Hindlimb muscle (tissue), 1 donor: ENCODE measurements at regions not wholly inside any gene's neighbourhood (a gene's known extent, or its start where the extent isn't known, plus 50 kb on each side); places are given as distances from the start of the nearest gene placed in this dataset.
"Not testable (repeated sequence)": the region's sequence is repeated elsewhere in the genome, so short reads cannot be mapped to it uniquely, and the experiment has no call there.

Experiments
- DNase-seq: peaks from one replicate; pipeline ENCODE4 v3.0.0-alpha.2; 2013

GRCh38 chr6:19976411-19977129, 139.4 kb downstream of the ID4 start:
- DNase-seq: no peak

DNA sequence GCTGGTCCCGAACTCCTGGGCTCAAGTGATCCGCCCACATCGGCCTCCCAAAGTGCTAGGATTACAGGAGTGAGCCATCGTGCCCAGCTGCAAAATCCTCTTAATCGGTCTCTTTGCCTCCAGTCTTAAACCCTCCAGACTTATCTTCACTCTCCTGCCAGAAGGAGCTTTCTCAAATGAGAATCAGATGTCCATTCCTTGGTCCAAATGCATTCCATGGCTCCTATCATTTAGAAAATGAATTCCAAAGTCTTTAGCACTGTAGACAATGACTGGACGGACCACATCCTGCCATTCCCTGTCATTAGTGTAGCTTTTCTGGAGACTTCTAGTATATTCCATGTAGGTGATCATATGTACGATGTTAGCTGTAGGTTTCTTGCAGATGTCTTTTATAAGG, 141.9 kb downstream of the ID4 start:
- DNase-seq: no peak

- DNase-seq: no peak
These were observed 142.8 kb downstream of the ID4 start for GRCh38 chr6:19979986-19980385.

DNA sequence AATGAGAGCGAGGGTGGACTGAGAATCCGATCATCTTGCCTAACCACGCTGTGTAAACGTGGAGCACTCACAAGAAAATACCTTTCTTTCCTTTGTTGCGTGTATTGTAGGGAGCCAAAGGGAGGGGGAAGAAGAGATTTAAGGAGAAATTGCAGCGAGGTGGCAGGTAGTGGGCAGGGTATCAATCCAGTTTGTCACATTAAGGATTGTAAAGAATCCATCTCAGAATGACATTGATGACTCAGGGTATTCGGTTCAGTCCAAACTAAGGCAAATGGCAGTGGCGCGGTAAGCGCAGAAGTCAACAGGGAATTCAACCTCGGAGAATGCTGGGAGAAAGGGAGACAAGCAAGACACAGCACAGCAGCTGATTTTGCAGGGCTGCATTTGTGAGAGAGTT, 146.2 kb downstream of the ID4 start:
- DNase-seq: no peak

DNA sequence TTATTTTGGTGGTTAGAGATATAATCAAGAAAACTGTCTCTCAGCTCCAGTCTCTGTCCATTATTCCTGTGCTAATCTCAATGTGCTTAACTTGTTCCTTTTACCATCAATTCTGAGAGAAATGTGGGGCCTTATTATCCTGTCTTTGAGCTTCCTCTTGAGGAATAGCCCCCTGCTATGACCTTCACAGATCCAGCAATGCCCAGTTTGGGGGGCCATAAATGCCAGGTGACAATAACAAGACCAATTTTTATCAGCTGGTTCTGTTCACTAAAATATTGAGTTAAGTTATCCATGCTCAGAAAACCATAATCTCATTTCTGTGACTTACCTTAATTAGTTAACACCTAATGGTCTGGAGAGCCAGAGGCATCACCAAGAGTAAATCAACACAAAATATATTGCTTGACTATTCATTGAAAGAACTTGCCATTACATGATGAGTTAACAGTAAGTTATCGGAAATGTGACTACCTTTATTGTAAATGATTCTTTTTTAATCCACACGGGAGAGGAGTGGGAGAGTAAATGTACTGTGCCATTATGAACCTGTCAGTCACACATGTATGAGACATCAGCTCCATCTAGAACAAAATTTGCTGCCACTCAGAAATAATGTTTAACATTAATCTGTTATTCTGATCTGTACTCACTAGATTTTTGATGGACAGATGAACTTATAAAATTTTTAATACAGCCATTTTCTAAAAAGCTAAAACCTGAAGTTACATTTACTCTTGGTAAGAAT, 149.7 kb downstream of the ID4 start:
- DNase-seq: no peak

DNA sequence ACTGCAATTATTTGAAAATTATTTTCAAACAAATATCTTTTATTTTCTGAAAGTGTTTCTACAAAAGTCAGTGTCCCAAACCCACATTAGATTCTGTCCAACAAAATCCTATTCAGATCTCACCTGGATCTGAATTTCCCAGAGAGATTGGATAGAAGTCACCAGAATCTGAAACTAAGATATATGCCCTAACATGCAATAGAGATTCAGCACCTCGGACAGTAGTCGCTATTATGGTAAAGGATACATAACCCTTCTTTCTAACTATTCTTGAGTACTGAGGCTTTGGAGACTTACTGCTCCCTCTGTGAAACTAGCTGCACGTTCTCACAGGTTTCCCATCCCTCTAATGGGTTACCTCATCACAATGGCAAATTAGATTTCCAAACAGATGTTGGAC, 151.4 kb downstream of the ID4 start:
- DNase-seq: peak; percentile 4

GRCh38 chr6:19991176-19991575, 154.0 kb downstream of the ID4 start:
- DNase-seq: no peak

DNA sequence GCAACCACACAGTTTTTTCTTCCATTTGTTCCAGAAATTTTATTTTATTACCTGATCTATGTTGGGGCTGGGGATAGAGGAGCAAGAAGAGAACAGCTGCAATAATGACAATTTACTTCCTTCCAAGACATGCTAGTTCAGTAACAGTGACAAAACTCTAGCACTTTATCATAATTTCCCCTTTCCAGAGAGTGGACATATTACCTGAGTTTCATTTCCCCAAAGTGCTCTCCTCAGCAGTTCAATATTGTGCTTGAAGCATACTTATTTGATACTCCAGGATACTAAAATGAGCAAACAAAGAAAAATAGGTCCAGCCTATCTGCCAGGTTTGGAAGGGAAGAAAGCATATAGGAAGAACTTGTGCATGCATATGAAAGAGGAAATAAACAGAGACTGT, 157.7 kb downstream of the ID4 start:
- DNase-seq: no peak

- DNase-seq: no peak
These were observed 158.5 kb downstream of the ID4 start for GRCh38 chr6:19995575-19996257.

DNA sequence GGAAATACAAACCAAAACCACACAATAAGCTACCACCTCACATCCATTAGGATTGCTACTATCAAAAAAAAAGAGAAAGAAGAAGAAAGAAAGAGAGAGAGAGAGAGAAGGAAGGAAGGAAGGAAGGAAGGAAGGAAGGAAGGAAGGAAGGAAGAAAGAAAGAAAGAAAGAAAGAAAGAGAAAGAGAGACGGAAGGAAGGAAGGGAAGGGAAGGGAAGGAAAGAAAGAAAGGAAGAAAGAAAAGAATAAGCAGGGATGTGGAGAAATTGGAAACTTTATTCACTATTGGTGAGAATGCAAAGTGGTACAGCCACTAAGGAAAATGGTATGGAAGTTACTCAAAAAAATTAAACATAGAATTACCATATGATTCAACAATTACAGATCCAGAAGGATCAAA, 159.9 kb downstream of the ID4 start:
- no peak for DNase-seq

DNA sequence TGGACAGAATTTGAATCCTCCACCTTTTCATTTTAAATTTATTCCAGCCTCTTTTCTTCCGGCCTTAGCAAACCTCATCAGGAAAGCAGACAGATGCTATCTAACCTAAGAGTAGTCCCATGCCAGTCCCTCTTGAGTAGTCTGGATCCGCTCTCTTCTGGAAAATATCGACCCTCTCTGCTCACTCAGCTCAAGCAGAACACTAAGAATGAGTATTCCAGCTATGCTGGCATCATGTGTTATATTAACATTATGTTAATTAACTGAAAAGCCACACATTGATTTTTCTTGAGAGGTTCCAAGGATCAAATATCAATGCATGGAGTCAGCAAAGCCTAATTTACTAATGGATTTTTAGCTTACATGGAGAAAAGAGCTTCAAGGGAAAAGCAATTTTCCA, 161.4 kb downstream of the ID4 start:
- no peak for DNase-seq

DNA sequence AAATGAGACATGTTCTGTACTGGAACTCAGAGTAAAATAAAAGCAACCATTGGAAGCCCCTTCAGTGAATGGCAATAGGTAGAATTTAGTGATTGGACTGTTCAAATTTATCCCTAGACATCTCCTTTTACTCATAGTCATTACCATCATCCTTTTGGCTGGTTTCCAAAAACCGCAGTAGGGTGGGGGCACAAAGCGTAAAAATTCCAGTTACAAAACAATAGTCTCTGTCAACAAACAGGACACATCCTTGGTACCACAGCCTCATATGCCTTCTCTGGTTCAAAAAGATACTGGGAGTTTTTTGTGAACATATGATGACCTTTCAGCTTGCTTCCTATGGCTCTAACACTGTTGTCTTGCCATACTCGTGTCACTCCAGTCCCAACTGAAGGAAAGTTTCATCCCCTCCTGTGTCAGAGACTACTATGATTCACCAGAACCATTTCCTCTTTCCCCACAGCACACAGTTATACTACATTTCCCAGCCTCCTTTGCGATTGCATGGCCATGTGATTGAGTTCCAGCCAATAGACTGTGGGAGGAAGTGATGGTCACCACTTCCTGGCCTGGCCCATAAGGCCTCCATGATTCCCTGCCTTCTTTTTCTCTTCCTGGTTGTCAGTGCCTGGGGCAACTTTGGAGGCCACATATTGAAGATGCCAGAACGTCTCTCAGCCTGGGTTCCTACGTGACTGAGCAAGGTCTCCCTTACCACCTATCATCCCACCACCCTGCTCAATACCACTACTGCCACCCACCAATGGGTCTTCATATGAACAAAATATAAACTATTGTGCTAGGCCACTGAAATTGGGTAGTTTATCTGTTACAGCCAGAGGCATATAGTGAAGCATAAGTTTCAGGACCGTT, 162.4 kb downstream of the ID4 start:
- DNase-seq: no peak

GRCh38 chr6:20001286-20001685, 164.1 kb downstream of the ID4 start:
- DNase-seq: no peak

DNA sequence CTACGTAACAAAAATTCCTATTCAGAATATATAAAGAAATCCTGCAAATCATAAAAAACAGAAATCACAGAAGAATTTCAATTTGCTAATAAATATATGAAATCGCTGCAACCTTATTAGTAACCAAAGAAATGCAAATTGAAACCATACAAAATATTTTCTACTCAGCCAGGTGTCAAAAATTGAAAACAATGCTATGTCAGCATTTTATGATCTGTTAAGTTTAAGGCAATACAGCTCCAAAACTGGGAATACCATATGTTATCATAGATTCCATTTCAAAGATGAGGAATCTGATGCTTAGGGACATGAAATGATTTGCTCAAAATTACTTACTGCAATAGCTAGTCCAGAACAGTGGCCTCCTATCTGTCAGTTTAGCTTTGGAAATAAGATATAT, 168.9 kb downstream of the ID4 start:
- no peak for DNase-seq

GRCh38 chr6:20008131-20008530, 171.0 kb downstream of the ID4 start:
- DNase-seq: no peak

DNA sequence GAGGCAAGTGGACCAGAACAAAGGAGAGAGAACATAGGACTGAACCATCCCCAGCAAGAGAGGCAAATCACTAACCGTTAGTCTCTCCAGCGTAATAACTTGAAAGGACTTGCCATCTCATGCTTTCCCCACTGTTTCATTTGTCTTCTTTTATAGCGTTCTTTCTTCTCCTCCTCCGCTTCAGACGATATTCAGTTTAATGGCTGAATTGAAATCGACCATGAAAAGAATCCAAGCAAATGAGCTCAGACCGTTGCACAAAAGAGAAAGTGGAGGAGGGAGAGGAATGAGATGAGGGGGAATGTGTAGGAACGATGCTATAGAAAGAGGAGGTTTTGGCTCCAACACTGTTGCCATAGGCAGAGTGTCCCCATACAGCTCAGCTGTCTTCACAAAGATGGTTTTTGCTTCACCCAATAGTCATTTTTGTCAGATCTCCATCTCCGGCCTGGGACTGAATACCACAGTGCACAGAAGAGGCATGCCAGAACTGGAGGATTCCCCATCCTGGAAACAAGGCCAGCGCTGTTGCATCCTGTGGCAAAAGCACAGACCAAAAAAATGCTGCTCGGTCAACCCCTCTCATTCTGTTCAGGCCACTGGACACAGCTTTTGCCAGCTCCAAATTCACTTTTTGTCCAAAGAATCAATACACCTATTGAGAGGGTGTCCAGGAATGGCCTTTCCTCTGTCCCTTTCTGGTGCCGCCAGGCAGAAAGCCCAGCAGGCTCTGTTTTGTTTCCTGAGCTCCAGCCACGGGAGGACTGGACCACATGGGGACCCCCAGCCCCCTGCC, 176.1 kb downstream of the ID4 start:
- DNase-seq: no peak

- DNase-seq: no peak
These were observed 177.3 kb downstream of the ID4 start for GRCh38 chr6:20014508-20014907.

- no peak for DNase-seq
These were observed 183.4 kb downstream of the ID4 start for GRCh38 chr6:20020526-20020925.

GRCh38 chr6:20021795-20022194, 184.6 kb downstream of the ID4 start:
- DNase-seq: no peak

DNA sequence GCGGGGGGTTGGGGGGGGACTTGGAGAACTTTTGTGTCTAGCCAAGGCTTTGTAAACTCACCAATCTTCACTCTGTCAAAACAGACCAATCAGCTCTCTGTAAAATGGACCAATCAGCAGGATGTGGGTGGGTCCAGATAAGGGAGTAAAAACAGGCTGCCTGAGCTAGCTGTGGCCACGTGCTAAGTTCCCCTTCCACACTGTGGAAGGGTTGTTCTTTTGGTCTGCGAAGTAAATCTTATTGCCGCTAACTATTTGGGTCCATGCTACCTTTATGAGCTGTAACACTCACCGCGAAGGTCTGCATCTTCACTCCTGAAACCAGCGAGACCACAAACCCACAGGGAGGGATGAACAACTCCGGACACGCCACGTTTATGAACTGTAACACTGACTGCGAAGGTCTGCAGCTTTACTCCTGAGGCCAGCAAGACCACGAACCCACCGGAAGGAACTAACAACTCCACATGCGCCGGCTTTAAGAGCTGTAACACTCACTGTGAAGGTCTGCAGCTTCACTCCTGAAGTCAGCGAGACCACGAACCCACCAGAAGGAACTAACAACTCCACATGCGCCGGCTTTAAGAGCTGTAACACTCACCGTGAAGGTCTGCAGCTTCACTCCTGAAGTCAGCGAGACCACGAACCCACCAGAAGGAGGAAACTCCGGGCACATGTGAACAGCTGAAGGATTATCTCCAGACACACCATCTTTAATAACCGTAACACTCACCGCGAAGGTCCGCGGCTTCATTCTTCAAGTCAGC, 186.6 kb downstream of the ID4 start:
- DNase-seq: not testable (repeated sequence)

DNA sequence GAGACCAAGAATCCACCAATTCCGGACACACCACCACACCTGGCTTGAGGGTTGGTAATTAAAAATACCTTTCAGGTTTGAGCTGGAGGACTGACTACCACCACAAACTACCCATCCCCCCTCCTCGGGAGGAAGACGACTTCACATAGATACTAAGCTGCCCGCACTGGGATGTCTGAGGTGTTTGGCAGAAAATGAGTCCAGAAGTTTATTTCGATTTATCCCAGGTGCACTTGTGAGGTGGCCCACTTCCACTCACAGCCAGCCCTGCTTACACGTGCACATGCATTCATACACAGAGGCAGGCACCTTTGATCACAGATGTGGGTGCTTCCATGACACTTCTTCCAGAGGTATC, 187.1 kb downstream of the ID4 start:
- no peak for DNase-seq
